ENCODE measurements at regions not wholly inside any gene's neighbourhood (a gene's known extent, or its start where the extent isn't known, plus 50 kb on each side); places are given as distances from the start of the nearest gene placed in this dataset.

GRCh38 chr7:131786204-131786603, 229.8 kb upstream of the PODXL start:
- no peak overlapping the region for H3K27ac ChIP-seq
- TF ChIP-seq, protein P1, sequence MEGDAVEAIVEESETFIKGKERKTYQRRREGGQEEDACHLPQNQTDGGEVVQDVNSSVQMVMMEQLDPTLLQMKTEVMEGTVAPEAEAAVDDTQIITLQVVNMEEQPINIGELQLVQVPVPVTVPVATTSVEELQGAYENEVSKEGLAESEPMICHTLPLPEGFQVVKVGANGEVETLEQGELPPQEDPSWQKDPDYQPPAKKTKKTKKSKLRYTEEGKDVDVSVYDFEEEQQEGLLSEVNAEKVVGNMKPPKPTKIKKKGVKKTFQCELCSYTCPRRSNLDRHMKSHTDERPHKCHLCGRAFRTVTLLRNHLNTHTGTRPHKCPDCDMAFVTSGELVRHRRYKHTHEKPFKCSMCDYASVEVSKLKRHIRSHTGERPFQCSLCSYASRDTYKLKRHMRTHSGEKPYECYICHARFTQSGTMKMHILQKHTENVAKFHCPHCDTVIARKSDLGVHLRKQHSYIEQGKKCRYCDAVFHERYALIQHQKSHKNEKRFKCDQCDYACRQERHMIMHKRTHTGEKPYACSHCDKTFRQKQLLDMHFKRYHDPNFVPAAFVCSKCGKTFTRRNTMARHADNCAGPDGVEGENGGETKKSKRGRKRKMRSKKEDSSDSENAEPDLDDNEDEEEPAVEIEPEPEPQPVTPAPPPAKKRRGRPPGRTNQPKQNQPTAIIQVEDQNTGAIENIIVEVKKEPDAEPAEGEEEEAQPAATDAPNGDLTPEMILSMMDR (conservative IDR thresholded peaks at IDR 0.05), result no peak

- no peak overlapping the region for H3K27ac ChIP-seq
- TF ChIP-seq, protein P1 (conservative IDR thresholded peaks at IDR 0.05), result no peak
These were observed 222.2 kb upstream of the PODXL start for GRCh38 chr7:131778601-131779000.

DNA sequence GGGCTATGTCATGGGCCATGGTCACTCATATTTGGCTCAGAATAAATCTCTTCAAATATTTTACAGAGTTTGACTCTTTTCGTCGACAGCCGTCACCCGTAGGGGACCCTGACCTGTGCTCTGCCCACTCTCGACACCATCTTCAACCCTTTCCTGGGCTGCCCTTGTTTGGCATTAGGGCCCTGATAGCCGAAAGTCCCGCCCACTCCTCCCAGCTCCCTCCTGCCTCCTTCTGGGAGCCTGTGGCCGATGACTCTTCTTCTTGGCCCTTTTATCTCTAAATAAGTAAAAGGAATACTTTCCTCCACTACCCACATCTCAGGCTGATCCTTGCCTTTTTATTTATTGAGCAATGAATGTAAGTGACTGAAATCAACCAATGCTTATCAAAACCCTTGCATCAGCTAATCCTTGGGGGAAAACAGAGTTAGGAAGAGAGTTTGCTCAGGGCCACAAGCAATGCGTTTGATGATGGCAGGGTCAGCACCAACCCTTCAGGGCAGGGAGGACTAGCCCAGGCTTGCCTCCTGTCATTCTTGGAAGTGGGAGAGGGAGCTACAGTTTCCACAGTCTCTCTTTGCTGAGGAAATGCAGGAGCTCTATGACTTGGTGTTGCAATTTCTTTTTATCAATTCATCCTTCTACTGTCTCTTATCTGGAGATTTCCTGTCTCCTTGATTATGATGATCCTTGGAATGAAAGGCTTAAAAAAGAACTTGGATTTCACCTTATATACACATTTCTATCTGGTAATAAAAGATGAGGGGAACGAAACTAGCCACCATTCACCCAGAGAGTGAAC, 218.2 kb upstream of the PODXL start:
- TF ChIP-seq, protein P1 (conservative IDR thresholded peaks at IDR 0.05), result no peak
- H3K27ac ChIP-seq, result no peak overlapping the region

DNA sequence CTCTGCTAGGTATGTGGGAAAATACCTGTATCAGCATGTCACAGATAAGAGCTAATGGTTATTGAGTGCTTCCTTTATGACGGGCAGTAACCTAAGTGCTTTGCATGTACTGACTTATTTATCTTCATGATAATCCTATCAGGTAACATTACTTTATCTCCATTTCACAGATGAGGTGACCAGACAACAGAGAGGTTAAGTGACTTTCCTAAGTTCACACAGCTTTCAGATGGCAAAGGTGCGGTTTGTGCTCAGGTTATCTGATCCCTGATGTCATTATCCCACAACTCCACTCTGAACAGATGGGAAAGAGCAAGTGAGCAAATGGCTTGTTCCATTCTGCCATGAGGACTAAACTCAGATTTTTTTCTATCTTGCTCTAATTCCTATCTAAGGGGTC, 217.0 kb upstream of the PODXL start:
- TF ChIP-seq, protein P1 (conservative IDR thresholded peaks at IDR 0.05), result no peak

GRCh38 chr7:131769241-131769640, 212.8 kb upstream of the PODXL start:
- TF ChIP-seq, protein P1 (conservative IDR thresholded peaks at IDR 0.05), result no peak

More for the DNA sequence above, 217.0 kb upstream of the PODXL start:
- H3K27ac ChIP-seq, result no peak overlapping the region

DNA sequence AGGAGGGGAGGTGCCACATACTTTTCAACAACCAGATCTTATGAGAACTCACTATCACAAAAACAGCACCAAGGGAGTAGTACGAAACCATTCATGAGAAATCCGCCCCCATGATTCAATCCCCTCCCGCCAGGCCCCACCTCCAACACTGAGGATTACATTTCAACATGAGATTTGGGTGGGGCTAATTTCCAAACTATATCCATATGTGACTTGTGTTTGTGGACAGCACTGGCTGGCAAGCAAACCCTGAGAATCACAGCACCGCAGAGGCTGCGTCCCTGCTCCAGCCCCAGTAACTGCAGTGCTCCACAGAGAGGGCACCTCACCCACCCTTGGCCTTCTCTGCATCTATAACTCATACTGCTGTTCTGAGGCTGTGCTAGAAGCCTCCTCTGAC, 211.2 kb upstream of the PODXL start:
- no peak overlapping the region for H3K27ac ChIP-seq
- TF ChIP-seq, protein P1 (conservative IDR thresholded peaks at IDR 0.05), result no peak

More at GRCh38 chr7:131769241-131769640, 212.8 kb upstream of the PODXL start:
- no peak overlapping the region for H3K27ac ChIP-seq

DNA sequence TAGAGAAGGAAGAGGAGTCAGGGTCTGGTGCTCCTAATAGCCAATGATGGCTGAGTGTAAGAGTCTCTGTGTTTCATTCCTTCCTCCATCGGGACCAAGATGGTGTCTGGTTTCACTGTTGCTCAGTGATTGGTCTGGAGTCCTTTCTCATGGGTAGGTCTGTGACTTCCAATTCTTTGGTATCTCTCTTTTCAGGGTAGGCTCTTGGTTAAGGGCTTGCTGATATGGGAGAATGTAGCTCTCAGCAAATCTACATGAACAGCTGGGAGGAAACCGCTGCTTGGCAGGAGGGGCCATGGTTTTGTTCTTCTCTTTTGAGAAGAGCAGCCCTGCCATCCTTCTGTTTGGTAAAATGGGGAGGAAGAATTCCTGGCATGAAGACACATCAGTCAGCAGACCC, 209.1 kb upstream of the PODXL start:
- TF ChIP-seq, protein P1 (conservative IDR thresholded peaks at IDR 0.05), result no peak
- H3K27ac ChIP-seq, result no peak overlapping the region
